HL-60 (cell line): ENCODE measurements at regions not wholly inside any gene's neighbourhood (a gene's known extent, or its start where the extent isn't known, plus 50 kb on each side); places are given as distances from the start of the nearest gene placed in this dataset.
A peak's percentile ranks its signal among the peaks of the same experiment; 100 is the strongest.

Source experiments
- DNase-seq, 2 experiments: peaks; one replicate each; pipeline ENCODE4 v3.0.0-alpha.2; 2010 to 2020; ENCODE audit warnings: low read depth in 1 of 2, low spot score in 1 of 2
- H3K27ac ChIP-seq: fragments of 250-450 bp; sonication (Bioruptor Pico); replicated peaks from 2 replicates; pipeline ENCODE4 v1.5.1; 2020; ENCODE audit warnings: mild to moderate bottlenecking, moderate library complexity
- H3K27me3 ChIP-seq: fragments of 250-450 bp; sonication (Bioruptor Pico); 2 replicates; pipeline ENCODE4 v1.5.1; 2021; ENCODE audit warnings: mild to moderate bottlenecking, moderate library complexity; ENCODE audit not compliant: insufficient read depth, poor library complexity, severe bottlenecking
- H3K4me3 ChIP-seq: replicated peaks from 2 replicates; pipeline ENCODE4 v1.5.1; 2011; ENCODE audit warnings: mild to moderate bottlenecking, control low read depth, low read length; ENCODE audit not compliant: insufficient read depth
- GABPA ChIP-seq: IDR thresholded peaks from 2 replicates; pipeline ENCODE4 v1.6.1; 2012; ENCODE audit warnings: low read depth
- POLR2AphosphoS5 ChIP-seq: IDR thresholded peaks from 2 replicates; pipeline ENCODE4 v1.6.1; 2012; ENCODE audit warnings: low read depth
- SPI1 ChIP-seq: IDR thresholded peaks from 2 replicates; pipeline ENCODE4 v1.6.1; 2012; ENCODE audit warnings: low read depth, mild to moderate bottlenecking, borderline replicate concordance
- TF ChIP-seq, protein P1 (sequence below): IDR thresholded peaks from one replicate; pipeline ENCODE4 v1.5.1; 2011; ENCODE audit warnings: low read length, control low read depth, inconsistent platforms; ENCODE audit not compliant: insufficient read depth
- TF ChIP-seq, protein P2 (sequence below): IDR thresholded peaks from 2 replicates; pipeline ENCODE4 v1.6.1; 2012; ENCODE audit warnings: low read depth; ENCODE audit not compliant: insufficient replicate concordance

DNA sequence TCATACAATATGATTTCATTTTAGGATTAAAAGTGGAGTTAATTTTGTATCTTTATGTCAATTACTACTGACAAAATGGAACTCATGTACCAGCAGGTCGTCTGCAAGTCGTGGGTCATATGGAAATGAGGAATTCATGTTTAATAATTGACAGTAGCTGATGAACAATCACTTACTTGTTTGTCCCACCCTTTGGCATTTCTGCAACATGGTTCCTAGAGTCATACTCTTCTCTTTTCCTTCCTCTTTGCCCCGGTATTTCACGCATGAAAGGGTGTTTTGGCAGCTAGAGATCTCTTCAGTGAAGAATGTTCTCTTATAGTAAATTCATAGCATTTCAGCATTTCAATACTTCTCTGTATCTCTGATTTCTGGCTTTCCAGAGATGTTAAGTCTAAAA is 133.3 kb upstream of the SLC24A5 start:
- TF ChIP-seq, protein P1, sequence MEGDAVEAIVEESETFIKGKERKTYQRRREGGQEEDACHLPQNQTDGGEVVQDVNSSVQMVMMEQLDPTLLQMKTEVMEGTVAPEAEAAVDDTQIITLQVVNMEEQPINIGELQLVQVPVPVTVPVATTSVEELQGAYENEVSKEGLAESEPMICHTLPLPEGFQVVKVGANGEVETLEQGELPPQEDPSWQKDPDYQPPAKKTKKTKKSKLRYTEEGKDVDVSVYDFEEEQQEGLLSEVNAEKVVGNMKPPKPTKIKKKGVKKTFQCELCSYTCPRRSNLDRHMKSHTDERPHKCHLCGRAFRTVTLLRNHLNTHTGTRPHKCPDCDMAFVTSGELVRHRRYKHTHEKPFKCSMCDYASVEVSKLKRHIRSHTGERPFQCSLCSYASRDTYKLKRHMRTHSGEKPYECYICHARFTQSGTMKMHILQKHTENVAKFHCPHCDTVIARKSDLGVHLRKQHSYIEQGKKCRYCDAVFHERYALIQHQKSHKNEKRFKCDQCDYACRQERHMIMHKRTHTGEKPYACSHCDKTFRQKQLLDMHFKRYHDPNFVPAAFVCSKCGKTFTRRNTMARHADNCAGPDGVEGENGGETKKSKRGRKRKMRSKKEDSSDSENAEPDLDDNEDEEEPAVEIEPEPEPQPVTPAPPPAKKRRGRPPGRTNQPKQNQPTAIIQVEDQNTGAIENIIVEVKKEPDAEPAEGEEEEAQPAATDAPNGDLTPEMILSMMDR: no peak
- TF ChIP-seq POLR2AphosphoS5: no peak
- no peak for TF ChIP-seq GABPA
- TF ChIP-seq, protein P2, sequence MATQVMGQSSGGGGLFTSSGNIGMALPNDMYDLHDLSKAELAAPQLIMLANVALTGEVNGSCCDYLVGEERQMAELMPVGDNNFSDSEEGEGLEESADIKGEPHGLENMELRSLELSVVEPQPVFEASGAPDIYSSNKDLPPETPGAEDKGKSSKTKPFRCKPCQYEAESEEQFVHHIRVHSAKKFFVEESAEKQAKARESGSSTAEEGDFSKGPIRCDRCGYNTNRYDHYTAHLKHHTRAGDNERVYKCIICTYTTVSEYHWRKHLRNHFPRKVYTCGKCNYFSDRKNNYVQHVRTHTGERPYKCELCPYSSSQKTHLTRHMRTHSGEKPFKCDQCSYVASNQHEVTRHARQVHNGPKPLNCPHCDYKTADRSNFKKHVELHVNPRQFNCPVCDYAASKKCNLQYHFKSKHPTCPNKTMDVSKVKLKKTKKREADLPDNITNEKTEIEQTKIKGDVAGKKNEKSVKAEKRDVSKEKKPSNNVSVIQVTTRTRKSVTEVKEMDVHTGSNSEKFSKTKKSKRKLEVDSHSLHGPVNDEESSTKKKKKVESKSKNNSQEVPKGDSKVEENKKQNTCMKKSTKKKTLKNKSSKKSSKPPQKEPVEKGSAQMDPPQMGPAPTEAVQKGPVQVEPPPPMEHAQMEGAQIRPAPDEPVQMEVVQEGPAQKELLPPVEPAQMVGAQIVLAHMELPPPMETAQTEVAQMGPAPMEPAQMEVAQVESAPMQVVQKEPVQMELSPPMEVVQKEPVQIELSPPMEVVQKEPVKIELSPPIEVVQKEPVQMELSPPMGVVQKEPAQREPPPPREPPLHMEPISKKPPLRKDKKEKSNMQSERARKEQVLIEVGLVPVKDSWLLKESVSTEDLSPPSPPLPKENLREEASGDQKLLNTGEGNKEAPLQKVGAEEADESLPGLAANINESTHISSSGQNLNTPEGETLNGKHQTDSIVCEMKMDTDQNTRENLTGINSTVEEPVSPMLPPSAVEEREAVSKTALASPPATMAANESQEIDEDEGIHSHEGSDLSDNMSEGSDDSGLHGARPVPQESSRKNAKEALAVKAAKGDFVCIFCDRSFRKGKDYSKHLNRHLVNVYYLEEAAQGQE: no peak
- no peak for TF ChIP-seq SPI1
- Histone ChIP-seq H3K27me3 (no peaks in the 10 kb centered on the region), H3K27ac (no peak overlapping the region), H3K4me3 (no peak overlapping the region)
- DNase-seq: no peak

DNA sequence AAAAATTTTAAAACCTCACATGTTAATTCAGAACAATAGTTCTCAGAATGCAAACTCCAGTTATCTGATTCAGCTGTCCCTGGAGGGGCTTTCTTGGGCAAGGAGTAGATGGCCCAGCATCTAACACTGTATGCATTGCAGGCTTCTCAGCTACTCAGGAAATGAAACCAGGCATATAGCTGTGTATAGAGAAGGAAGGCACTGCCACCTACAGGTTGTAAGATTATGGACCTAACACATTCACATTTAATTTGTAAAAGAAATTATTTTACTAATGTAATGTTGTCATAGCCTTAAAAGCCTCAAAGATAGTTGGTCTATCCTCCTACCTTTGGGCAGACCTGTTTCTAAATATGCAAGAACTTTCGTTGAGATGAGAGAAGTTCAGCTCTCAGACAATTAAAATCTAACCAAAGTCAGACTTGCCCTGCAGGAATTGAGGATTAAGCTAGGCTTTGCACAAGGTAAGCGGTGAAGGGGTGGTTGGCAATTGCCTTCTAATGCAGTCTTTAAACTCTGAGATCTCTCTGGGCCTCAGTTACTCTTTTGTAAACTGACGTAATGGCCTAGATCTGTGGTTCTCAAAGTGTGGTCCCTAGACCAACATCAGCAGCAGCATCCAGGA is 132.8 kb upstream of the SLC24A5 start:
- TF ChIP-seq, protein P1: peak; percentile 61
- TF ChIP-seq, protein P2: no peak
- Histone ChIP-seq H3K27me3 (no peaks in the 10 kb centered on the region), H3K4me3 (no peak overlapping the region), H3K27ac (no peak overlapping the region)
- DNase-seq: peak; percentile 15 to 39

DNA sequence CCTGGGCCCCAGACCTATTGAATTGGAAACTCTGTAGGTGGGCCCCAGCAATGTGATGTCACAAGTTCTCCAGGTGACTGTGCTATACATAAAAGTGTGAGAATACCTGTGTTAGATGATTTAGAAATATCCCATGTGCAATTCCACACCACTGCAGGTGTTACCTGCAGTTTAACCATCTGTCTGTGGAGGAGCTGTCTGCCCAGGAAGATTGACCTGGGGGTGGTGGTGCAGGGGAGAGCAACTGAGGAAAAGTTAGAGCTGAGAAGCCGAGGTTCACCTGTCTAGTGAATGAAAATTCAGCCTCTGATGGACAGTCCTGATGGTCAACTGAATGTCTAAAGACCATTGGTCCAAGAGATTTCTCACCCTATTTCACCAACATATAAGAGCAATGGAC is 132.2 kb upstream of the SLC24A5 start:
- no peak for DNase-seq
- no peak overlapping the region for H3K4me3 ChIP-seq
- no peak overlapping the region for H3K27ac ChIP-seq
- TF ChIP-seq, protein P2: no peak
- TF ChIP-seq POLR2AphosphoS5: no peak
- TF ChIP-seq SPI1: no peak
- TF ChIP-seq, protein P1: no peak
- no peak for TF ChIP-seq GABPA
- H3K27me3 ChIP-seq: no peaks in the 10 kb centered on the region
